Ovary (tissue), 7 donors: ENCODE measurements at regions not wholly inside any gene's neighbourhood (a gene's known extent, or its start where the extent isn't known, plus 50 kb on each side); places are given as distances from the start of the nearest gene placed in this dataset.

Experiments used
- DNase-seq, 5 donors: peaks; one replicate each; pipeline ENCODE4 v3.0.0-alpha.2; 2019 to 2020
- H3K27ac ChIP-seq, 2 donors: fragments of 200-600 bp; one replicate each; pipeline versions ENCODE4 v1.5.1 to v1.8.0; 2019 to 2022
- H3K27me3 ChIP-seq: fragments of 200-600 bp; one replicate; pipeline ENCODE4 v1.8.0; 2022
- H3K36me3 ChIP-seq: fragments of 200-600 bp; sonication (generic); one replicate; pipeline ENCODE4 v1.5.1; 2019
- H3K4me1 ChIP-seq: one replicate; pipeline ENCODE4 v1.8.1; 2013; ENCODE audit warnings: mild to moderate bottlenecking, moderate library complexity; ENCODE audit not compliant: insufficient read depth
- H3K4me3 ChIP-seq: fragments of 200-600 bp; sonication (generic); one replicate; pipeline ENCODE4 v1.5.1; 2017
- H3K9me3 ChIP-seq, 2 donors: fragments of 200-600 bp in 1 of 2; sonication (generic) in 1 of 2; one replicate each; pipeline versions ENCODE4 v1.5.1 to v1.8.1; 2013 to 2019; ENCODE audit warnings: mild to moderate bottlenecking in 1 of 2, moderate library complexity in 1 of 2
- CTCF ChIP-seq, 3 donors: fragments of 450-650 bp in 2 of 3; fragments of 200-600 bp in 1 of 3; IDR thresholded peaks; one replicate each; pipeline versions ENCODE4 v1.5.1 to v1.8.0; 2016 to 2022; ENCODE audit warnings: antibody characterized with exemption in 3 of 3, mild to moderate bottlenecking in 1 of 3
- EP300 ChIP-seq: sonication (generic); formaldehyde crosslinking; IDR thresholded peaks from one replicate; pipeline ENCODE4 v1.6.1; 2017; ENCODE audit warnings: antibody characterized with exemption
- POLR2A ChIP-seq: fragments of 450-650 bp; IDR thresholded peaks from one replicate; pipeline ENCODE4 v1.6.1; 2017; ENCODE audit warnings: antibody characterized with exemption, mild to moderate bottlenecking, moderate library complexity
- WGBS, 3 donors: extraction: QIAGEN DNeasy Blood & Tissue Kit in 1 of 3; methylation state at CpG; one replicate each; pipeline versions ENCODE4 v1.1.5 to v1.1.7; 2013 to 2017; 5-methylcytosine and 5-hydroxymethylcytosine counted together
- intact Hi-C, 4 donors: fragments of 100-400 bp; cut with DNase I; formaldehyde crosslinking; loops; one replicate each; pipeline versions ENCODE4 v1.11.0 to v1.15.1; 2022 to 2023
- donor health status: DM: no; HTN: no; CAD: no; lungs with moderate emphysema.
- donor health status: DM: no; HTN: no; CAD: no.
- donor health status: Bipolar disorder and iron deficiency.
- donor health status: DM: no; HTN: no; CAD: no.
- donor health status: DM: yes; HTN: yes; CAD: no.

- intact Hi-C loops, result no loop called here
- H3K27ac ChIP-seq, result no peak overlapping the region
- 67 to 89% (median 88%) methylated on average over 1 of the region's 1 CpG for whole genome bisulfite sequencing, 3 donors
- no peaks in the 10 kb centered on the region for H3K36me3 ChIP-seq
- TF ChIP-seq CTCF (IDR thresholded peaks at IDR 0.05), result no peak
- no peak for TF ChIP-seq EP300
- TF ChIP-seq POLR2A, result no peak
- DNase-seq, result no peak
- no peak overlapping the region for H3K4me3 ChIP-seq
- no peaks in the 10 kb centered on the region for H3K4me1 ChIP-seq
- no peaks in the 10 kb centered on the region for H3K27me3 ChIP-seq
- H3K9me3 ChIP-seq, result no peaks in the 10 kb centered on the region
Measured at GRCh38 chr2:67076239-67076624, 320.9 kb upstream of the ETAA1 start.

DNA sequence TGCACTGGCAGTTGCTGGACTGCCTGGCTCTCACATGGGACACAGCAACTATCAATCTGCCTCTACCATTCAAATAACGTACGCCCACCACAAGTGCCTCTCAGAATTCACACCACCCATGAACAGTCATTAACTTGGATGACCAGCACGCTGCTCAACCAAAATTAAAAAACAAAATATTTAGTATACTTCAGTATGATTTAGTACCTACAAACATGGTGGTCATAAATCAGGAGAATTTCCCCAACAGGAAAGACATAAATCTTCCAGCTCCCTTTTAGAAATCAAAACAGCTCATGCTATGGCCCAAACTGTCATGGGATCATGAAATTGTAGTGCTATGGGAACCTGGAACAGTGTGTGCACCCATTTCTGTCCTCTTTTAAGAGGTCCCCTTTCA is 317.4 kb upstream of the ETAA1 start:
- Histone ChIP-seq H3K4me1 (no peaks in the 10 kb centered on the region), H3K4me3 (no peak overlapping the region), H3K27me3 (no peaks in the 10 kb centered on the region), H3K27ac (no peak overlapping the region), H3K36me3 (no peaks in the 10 kb centered on the region), H3K9me3 (no peaks in the 10 kb centered on the region)
- DNase-seq, result no peak
- TF ChIP-seq CTCF (IDR thresholded peaks at IDR 0.05) (no peak), EP300 (no peak), POLR2A (no peak)
- intact Hi-C loops, result no loop called here
- 60 to 82% (median 62%) methylated on average over 3 of the region's 3 CpGs for WGBS, 3 donors

GRCh38 chr2:67082813-67083212 is 314.3 kb upstream of the ETAA1 start:
- no peak for DNase-seq
- intact Hi-C loops, result no loop called here
- no peaks in the 10 kb centered on the region for H3K9me3 ChIP-seq
- H3K27me3 ChIP-seq, result no peaks in the 10 kb centered on the region
- no peak for TF ChIP-seq EP300
- no peak for TF ChIP-seq POLR2A
- TF ChIP-seq CTCF (IDR thresholded peaks at IDR 0.05), result no peak
- no peaks in the 10 kb centered on the region for H3K4me1 ChIP-seq
- H3K27ac ChIP-seq, result no peak overlapping the region
- H3K4me3 ChIP-seq, result no peak overlapping the region
- no peaks in the 10 kb centered on the region for H3K36me3 ChIP-seq

DNA sequence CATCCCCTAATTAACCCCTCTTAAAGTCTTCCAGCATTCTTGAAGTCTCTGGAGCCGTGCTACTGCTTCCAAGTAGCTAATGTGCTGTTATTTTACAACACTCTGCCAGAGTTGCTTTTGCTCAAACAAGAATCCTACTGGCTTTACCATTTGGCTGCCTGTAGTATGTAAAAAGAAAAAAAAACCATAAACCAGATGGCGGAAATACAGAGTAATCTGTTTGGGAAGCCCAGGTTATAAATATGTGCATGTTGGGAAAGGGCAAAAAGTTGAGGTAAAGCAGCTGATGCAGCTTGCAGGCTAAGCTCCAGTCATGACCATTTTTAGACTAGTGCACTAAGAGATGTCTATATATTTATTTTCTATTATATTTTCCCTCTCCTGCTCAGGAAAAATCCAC is 313.2 kb upstream of the ETAA1 start:
- no peaks in the 10 kb centered on the region for H3K4me1 ChIP-seq
- intact Hi-C loops, result no loop called here
- H3K36me3 ChIP-seq, result no peaks in the 10 kb centered on the region
- 17 to 27% (median 18%) methylated on average over 2 of the region's 2 CpGs for WGBS, 3 donors
- no peak overlapping the region for H3K27ac ChIP-seq
- no peak overlapping the region for H3K4me3 ChIP-seq
- no peaks in the 10 kb centered on the region for H3K9me3 ChIP-seq
- H3K27me3 ChIP-seq, result no peaks in the 10 kb centered on the region
- no peak for TF ChIP-seq CTCF (IDR thresholded peaks at IDR 0.05)
- TF ChIP-seq EP300, result no peak
- no peak for TF ChIP-seq POLR2A
- no peak for DNase-seq

DNA sequence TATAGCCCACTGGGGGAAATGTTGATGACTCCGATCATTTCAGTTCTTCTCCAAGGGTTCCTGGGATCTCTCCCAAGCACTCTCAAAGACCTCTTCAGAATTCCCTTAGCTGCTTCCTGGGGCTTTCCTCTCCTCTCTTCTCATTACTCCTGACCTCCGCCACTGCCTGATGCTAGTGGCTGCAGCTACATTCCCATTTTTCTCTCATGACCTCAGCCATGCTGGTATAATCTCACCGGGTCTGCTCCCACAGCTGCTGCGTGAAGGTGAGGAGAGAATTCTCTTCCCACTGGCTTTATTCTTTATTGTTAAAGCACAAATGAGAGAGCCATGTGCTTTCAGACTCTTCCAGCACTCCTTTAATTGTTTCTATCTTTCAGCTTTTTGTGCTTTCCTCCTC is 312.0 kb upstream of the ETAA1 start:
- no peaks in the 10 kb centered on the region for H3K27me3 ChIP-seq
- H3K36me3 ChIP-seq, result no peaks in the 10 kb centered on the region
- H3K4me3 ChIP-seq, result no peak overlapping the region
- WGBS, 3 donors, result 75 to 84% (median 82%) methylated on average over 4 of the region's 4 CpGs
- no peaks in the 10 kb centered on the region for H3K9me3 ChIP-seq
- intact Hi-C loops, result no loop called here
- TF ChIP-seq EP300, result no peak
- TF ChIP-seq POLR2A, result no peak
- no peak for TF ChIP-seq CTCF (IDR thresholded peaks at IDR 0.05)
- no peaks in the 10 kb centered on the region for H3K4me1 ChIP-seq
- no peak overlapping the region for H3K27ac ChIP-seq
- no peak for DNase-seq
